GM12878 (cell line): ENCODE measurements at regions not wholly inside any gene's neighbourhood (a gene's known extent, or its start where the extent isn't known, plus 50 kb on each side); places are given as distances from the start of the nearest gene placed in this dataset.

Experiments used
- ATAC-seq: fragments of 200-7000 bp; cut with Tn5 transposase; 3 replicates; pipeline ENCODE4 v1.9.1; 2020; ENCODE audit warnings: mild to moderate bottlenecking, moderate library complexity
- BruUV-seq: library from RNA; stranded (reverse); fragments of 400-500 nt; replicated peaks from 2 replicates; lab custom pipeline; 2021; lab: Mats Ljungman, UMichigan
- CTCF ChIA-PET: fragments of 300-600 bp; sonication (Branson Sonifier 250); formaldehyde crosslinking; extraction: SDS; loops from one replicate; lab custom pipeline; 2021; ENCODE audit warnings: inconsistent platforms; lab: Yijun Ruan, JAX
- POLR2A ChIA-PET: fragments of 350-600 bp; formaldehyde crosslinking; extraction: SDS; loops from one replicate; lab custom pipeline; 2021; ENCODE audit warnings: inconsistent platforms; lab: Charles Lee
- RAD21 ChIA-PET: fragments of 300-600 bp; sonication (Branson Sonifier 250); formaldehyde crosslinking; loops from one replicate; lab custom pipeline; 2023; ENCODE audit warnings: antibody characterized with exemption; ENCODE audit not compliant: unreplicated experiment; lab: Charles Lee
- SMC1A ChIA-PET: fragments of 300-600 bp; sonication (Branson Sonifier 250); formaldehyde crosslinking; loops from one replicate; lab custom pipeline; 2023; ENCODE audit not compliant: unreplicated experiment, uncharacterized antibody; lab: Charles Lee
- DNase-seq: peaks from one replicate; pipeline ENCODE4 v3.0.0-alpha.2; 2011; ENCODE audit warnings: low read depth, low spot score
- FAIRE-seq: peaks from 3 replicates; lab custom pipeline; 2011; peaks lifted over from hg19 to GRCh38; lab: Jason Lieb, UNC
- H2AFZ ChIP-seq: 2 replicates; pipeline ENCODE4 v1.6.0; 2011; ENCODE audit warnings: low read depth, low read length, control low read depth; ENCODE audit not compliant: control insufficient read depth
- H3K27ac ChIP-seq: 2 replicates; pipeline ENCODE4 v1.5.1; 2011; ENCODE audit warnings: control low read depth; ENCODE audit not compliant: control insufficient read depth, insufficient read depth
- H3K27me3 ChIP-seq, 2 experiments: replicated peaks in 1 of 2; 2 replicates each; pipeline versions ENCODE4 v1.6.0 to v1.6.1; 2011; ENCODE audit warnings: low read length in 1 of 2; ENCODE audit not compliant: control insufficient read depth in 2 of 2, insufficient read depth in 2 of 2
- H3K36me3 ChIP-seq, 2 experiments: 2 replicates each; pipeline ENCODE4 v1.5.1; 2011; ENCODE audit warnings: low read length in 1 of 2; ENCODE audit not compliant: control insufficient read depth in 2 of 2, insufficient read depth in 2 of 2
- H3K4me1 ChIP-seq: 2 replicates; pipeline ENCODE4 v1.6.1; 2011; ENCODE audit warnings: mild to moderate bottlenecking, low read length, moderate library complexity, mixed read lengths; ENCODE audit not compliant: control insufficient read depth, insufficient read depth
- H3K4me2 ChIP-seq: 2 replicates; pipeline ENCODE4 v1.6.0; 2011; ENCODE audit warnings: control low read depth; ENCODE audit not compliant: control insufficient read depth, insufficient read depth
- H3K4me3 ChIP-seq: fragments of 200-600 bp; sonication (generic); 2 replicates; pipeline ENCODE4 v1.5.1; 2016
- H3K79me2 ChIP-seq: 2 replicates; pipeline ENCODE4 v1.6.0; 2011; ENCODE audit warnings: low read length; ENCODE audit not compliant: control insufficient read depth, insufficient read depth
- H3K9ac ChIP-seq: 2 replicates; pipeline ENCODE4 v1.8.0; 2011; ENCODE audit warnings: low read length, control low read depth, mixed read lengths; ENCODE audit not compliant: control insufficient read depth, insufficient read depth
- H3K9me3 ChIP-seq: replicated peaks from 3 replicates; pipeline ENCODE4 v1.5.1; 2011; ENCODE audit warnings: mild to moderate bottlenecking, low read length; ENCODE audit not compliant: control insufficient read depth, insufficient read depth
- H4K20me1 ChIP-seq: 2 replicates; pipeline ENCODE4 v1.6.0; 2011; ENCODE audit not compliant: control insufficient read depth, insufficient read depth
- BACH1 ChIP-seq: fragments of 450-650 bp; IDR thresholded peaks from 2 replicates; pipeline ENCODE4 v1.6.1; 2017; ENCODE audit warnings: mild to moderate bottlenecking, borderline replicate concordance
- CUX1 ChIP-seq: IDR thresholded peaks from 2 replicates; pipeline ENCODE4 v1.6.1; 2012; ENCODE audit warnings: improper control_type of control experiment, low read depth, low read length; ENCODE audit not compliant: insufficient replicate concordance
- EED ChIP-seq: sonication (generic); IDR thresholded peaks from 2 replicates; pipeline ENCODE4 v1.6.1; 2016; ENCODE audit warnings: antibody characterized with exemption, low read depth
- EGR1 ChIP-seq, 2 experiments: IDR thresholded peaks; 1 replicate in 1 of 2; 2 replicates in 1 of 2; pipeline ENCODE4 v1.6.1; 2011 to 2012; ENCODE audit warnings: low read depth in 2 of 2, low read length in 2 of 2, borderline replicate concordance in 1 of 2, mild to moderate bottlenecking in 1 of 2, moderate library complexity in 1 of 2
- HDAC2 ChIP-seq: fragments of 200-600 bp; sonication (generic); IDR thresholded peaks from 2 replicates; pipeline ENCODE4 v1.6.1; 2017
- POLR2A ChIP-seq: IDR thresholded peaks from 2 replicates; pipeline ENCODE4 v1.6.1; 2011; ENCODE audit warnings: low read depth, mild to moderate bottlenecking, low read length
- SREBF1 ChIP-seq: IDR thresholded peaks from 2 replicates; pipeline ENCODE4 v1.6.1; 2012; ENCODE audit warnings: mild to moderate bottlenecking, low read length
- TARDBP ChIP-seq: IDR thresholded peaks from 2 replicates; pipeline ENCODE4 v1.6.1; 2016; ENCODE audit warnings: borderline replicate concordance
- WGBS: methylation state at CpG from one replicate; pipeline ENCODE4 v1.1.6; 2016; ENCODE audit warnings: low lambda C conversion rate; ENCODE audit not compliant: insufficient replicate concordance, insufficient coverage; ENCODE audit errors: missing lambda C conversion rate; 5-methylcytosine and 5-hydroxymethylcytosine counted together
- in situ Hi-C: fragments of 300-500 bp; cut with MboI; formaldehyde crosslinking; loops from 9 replicates; pipeline ENCODE4 v1.14.3; 2018; ENCODE audit warnings: mixed read lengths
- intact Hi-C: fragments of 100-400 bp; cut with micrococcal nuclease; formaldehyde crosslinking; loops from one replicate; pipeline ENCODE4 v1.14.2; 2022; ENCODE audit not compliant: unreplicated experiment
- TF ChIP-seq, protein P1 (sequence below): fragments of 150-350 bp; IDR thresholded peaks from 2 replicates; pipeline ENCODE4 v1.6.1; 2016; ENCODE audit warnings: low read depth, low read length

- TF ChIP-seq CUX1: no peak
- TF ChIP-seq, protein P1, sequence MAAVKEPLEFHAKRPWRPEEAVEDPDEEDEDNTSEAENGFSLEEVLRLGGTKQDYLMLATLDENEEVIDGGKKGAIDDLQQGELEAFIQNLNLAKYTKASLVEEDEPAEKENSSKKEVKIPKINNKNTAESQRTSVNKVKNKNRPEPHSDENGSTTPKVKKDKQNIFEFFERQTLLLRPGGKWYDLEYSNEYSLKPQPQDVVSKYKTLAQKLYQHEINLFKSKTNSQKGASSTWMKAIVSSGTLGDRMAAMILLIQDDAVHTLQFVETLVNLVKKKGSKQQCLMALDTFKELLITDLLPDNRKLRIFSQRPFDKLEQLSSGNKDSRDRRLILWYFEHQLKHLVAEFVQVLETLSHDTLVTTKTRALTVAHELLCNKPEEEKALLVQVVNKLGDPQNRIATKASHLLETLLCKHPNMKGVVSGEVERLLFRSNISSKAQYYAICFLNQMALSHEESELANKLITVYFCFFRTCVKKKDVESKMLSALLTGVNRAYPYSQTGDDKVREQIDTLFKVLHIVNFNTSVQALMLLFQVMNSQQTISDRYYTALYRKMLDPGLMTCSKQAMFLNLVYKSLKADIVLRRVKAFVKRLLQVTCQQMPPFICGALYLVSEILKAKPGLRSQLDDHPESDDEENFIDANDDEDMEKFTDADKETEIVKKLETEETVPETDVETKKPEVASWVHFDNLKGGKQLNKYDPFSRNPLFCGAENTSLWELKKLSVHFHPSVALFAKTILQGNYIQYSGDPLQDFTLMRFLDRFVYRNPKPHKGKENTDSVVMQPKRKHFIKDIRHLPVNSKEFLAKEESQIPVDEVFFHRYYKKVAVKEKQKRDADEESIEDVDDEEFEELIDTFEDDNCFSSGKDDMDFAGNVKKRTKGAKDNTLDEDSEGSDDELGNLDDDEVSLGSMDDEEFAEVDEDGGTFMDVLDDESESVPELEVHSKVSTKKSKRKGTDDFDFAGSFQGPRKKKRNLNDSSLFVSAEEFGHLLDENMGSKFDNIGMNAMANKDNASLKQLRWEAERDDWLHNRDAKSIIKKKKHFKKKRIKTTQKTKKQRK: no peak
- no peak for TF ChIP-seq SREBF1
- TF ChIP-seq HDAC2: no peak
These were observed 164.9 kb upstream of the IL12A start (continued) for GRCh38 chr3:159823780-159824179.

DNA sequence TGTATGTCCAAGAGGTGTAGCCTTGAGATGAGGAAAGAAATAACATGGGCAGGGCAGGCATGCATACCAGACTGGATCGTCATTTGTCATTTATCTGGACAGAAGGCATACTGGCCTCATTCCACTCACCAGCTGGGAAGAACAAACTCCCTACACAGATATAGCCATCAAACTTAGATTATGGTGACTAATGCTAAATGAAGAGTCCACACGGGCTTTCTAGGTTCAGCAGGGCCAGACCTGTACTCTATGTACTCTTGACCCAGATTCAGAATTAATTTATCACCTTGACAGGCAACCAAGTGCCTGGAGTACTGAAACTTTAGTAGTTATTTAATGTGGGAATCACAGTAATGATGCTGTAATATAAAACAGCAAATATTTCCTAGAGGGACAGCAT, 164.3 kb upstream of the IL12A start:
- intact Hi-C loops: no loop called here
- 43% methylated on average over 2 of the region's 2 CpGs for WGBS
- Histone ChIP-seq H3K4me1 (no peaks in the 10 kb centered on the region), H3K79me2 (no peaks in the 10 kb centered on the region), H3K27ac (no peak overlapping the region), H3K36me3 (no peaks in the 10 kb centered on the region), H3K27me3 (no peaks in the 10 kb centered on the region), H4K20me1 (no peaks in the 10 kb centered on the region), H3K9ac (no peak overlapping the region), H3K9me3 (no peaks in the 10 kb centered on the region), H3K4me2 (no peak overlapping the region), H3K4me3 (no peak overlapping the region), H2AFZ (no peak overlapping the region)
- CTCF ChIA-PET: no interaction called here
- FAIRE-seq (no peak), DNase-seq (no peak), ATAC-seq (no peak)
- POLR2A ChIA-PET: no interaction called here
- no TSS peak for BruUV-seq
- in situ Hi-C loops: no loop called here
- RAD21 ChIA-PET: no interaction called here
- SMC1A ChIA-PET: no interaction called here
- TF ChIP-seq BACH1 (no peak), CUX1 (no peak), TARDBP (no peak), EED (no peak), EGR1 (IDR thresholded peaks at IDR 0.05; ENCODE audit: borderline replicate concordance in 1 of 2, low read depth in 2 of 2, low read length in 2 of 2) (no peak), POLR2A (no peak)
